ENCODE measurements at regions not wholly inside any gene's neighbourhood (a gene's known extent, or its start where the extent isn't known, plus 50 kb on each side); places are given as distances from the start of the nearest gene placed in this dataset.

- TF ChIP-seq EZH2 (IDR thresholded peaks at IDR 0.05; ENCODE audit: borderline replicate concordance) (no peak), CTCF (IDR thresholded peaks at IDR 0.05; ENCODE audit: poor library complexity) (no peak), EZH2phosphoT487 (IDR thresholded peaks at IDR 0.05; ENCODE audit: low read depth, severe bottlenecking, unreplicated experiment) (no peak)
These were observed 221.7 kb downstream of the TM9SF2 start for GRCh38 chr13:99722931-99723330.

Measured in hepatocyte (in vitro differentiated cells).